ENCODE measurements at regions not wholly inside any gene's neighbourhood (a gene's known extent, or its start where the extent isn't known, plus 50 kb on each side); places are given as distances from the start of the nearest gene placed in this dataset.

DNA sequence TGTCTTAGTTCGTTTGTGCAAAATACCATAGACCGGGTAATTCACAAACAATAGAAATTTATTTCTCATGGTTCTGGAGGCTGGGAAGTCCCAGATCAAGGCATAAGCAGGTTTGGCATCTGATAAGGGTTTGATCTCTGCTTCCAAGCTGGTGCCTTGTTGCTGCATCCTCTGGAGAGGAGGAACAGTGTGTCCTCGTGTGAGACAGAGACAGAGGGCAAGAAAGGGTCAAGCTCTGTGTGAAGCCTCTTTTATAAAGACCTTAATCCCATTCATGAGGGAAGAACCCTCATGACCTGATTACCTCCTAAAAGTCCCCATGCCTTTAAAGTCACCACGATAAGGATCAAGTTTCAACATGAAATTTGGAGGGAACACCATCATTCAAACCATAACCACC lies 55.8 kb upstream of the TANC2 start:
- no peaks in the 10 kb centered on the region for H3K36me3 ChIP-seq (replicated peaks; ENCODE audit: insufficient read depth, low read length)
- no peak overlapping the region for H3K9ac ChIP-seq (ENCODE audit: low read length)
- no peak for DNase-seq
- no peak overlapping the region for H3K4me3 ChIP-seq (ENCODE audit: low read length)
- no peak overlapping the region for H3K4me2 ChIP-seq (ENCODE audit: low read depth, low read length)
- no peak overlapping the region for H2AFZ ChIP-seq (ENCODE audit: low read length)
- no peaks in the 10 kb centered on the region for H4K20me1 ChIP-seq (ENCODE audit: insufficient read depth, low read length)
- no peaks in the 10 kb centered on the region for H3K4me1 ChIP-seq (ENCODE audit: low read length)
- H3K9me2 ChIP-seq (replicated peaks; ENCODE audit: insufficient read depth, low read length), result no peaks in the 10 kb centered on the region
- H3K27me3 ChIP-seq (replicated peaks; ENCODE audit: insufficient read depth, low read length), result no peaks in the 10 kb centered on the region
- H3K27ac ChIP-seq (ENCODE audit: low read length), result no peak overlapping the region
- H3K9me3 ChIP-seq (replicated peaks; ENCODE audit: insufficient read depth, low read length), result no peaks in the 10 kb centered on the region
- no peaks in the 10 kb centered on the region for H3F3A ChIP-seq (ENCODE audit: insufficient read depth, low read length)
- TF ChIP-seq, protein P1, sequence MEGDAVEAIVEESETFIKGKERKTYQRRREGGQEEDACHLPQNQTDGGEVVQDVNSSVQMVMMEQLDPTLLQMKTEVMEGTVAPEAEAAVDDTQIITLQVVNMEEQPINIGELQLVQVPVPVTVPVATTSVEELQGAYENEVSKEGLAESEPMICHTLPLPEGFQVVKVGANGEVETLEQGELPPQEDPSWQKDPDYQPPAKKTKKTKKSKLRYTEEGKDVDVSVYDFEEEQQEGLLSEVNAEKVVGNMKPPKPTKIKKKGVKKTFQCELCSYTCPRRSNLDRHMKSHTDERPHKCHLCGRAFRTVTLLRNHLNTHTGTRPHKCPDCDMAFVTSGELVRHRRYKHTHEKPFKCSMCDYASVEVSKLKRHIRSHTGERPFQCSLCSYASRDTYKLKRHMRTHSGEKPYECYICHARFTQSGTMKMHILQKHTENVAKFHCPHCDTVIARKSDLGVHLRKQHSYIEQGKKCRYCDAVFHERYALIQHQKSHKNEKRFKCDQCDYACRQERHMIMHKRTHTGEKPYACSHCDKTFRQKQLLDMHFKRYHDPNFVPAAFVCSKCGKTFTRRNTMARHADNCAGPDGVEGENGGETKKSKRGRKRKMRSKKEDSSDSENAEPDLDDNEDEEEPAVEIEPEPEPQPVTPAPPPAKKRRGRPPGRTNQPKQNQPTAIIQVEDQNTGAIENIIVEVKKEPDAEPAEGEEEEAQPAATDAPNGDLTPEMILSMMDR (IDR thresholded peaks at IDR 0.05; ENCODE audit: low read length), result no peak
- TF ChIP-seq EZH2phosphoT487 (IDR thresholded peaks at IDR 0.05; ENCODE audit: low read length), result no peak
- no peak for TF ChIP-seq EZH2 (optimal IDR thresholded peaks at IDR 0.05; ENCODE audit: low read depth, low read length)
- no peaks in the 10 kb centered on the region for H3K79me2 ChIP-seq (ENCODE audit: low read length)

DNA sequence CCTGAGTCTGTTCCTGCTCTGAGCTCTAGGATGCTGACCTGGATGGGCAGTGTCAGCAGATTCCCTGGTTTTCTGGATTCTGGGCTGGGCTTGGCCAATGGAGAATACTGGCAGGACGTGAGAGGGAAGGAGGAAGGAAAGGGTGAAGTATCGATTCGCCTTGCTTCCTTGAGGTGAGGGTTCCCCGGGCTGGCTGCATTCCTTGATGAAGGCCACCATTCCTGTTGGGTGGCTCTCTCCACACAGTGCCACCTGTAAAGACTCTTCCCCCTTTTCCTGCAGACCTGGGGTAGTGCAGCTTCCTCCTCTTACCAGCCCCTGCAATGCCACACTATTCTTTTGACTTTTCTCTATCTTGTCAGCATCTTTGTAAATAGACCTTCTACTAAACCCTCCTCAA lies 58.1 kb upstream of the TANC2 start:
- H3K79me2 ChIP-seq (ENCODE audit: low read length), result no peaks in the 10 kb centered on the region
- no peak overlapping the region for H3K4me3 ChIP-seq (ENCODE audit: low read length)
- H3K4me2 ChIP-seq (ENCODE audit: low read depth, low read length), result no peak overlapping the region
- H3K4me1 ChIP-seq (ENCODE audit: low read length), result no peaks in the 10 kb centered on the region
- H3F3A ChIP-seq (ENCODE audit: insufficient read depth, low read length), result no peaks in the 10 kb centered on the region
- DNase-seq, result no peak
- no peak overlapping the region for H2AFZ ChIP-seq (ENCODE audit: low read length)
- H4K20me1 ChIP-seq (ENCODE audit: insufficient read depth, low read length), result no peaks in the 10 kb centered on the region
- H3K9me2 ChIP-seq (replicated peaks; ENCODE audit: insufficient read depth, low read length), result no peaks in the 10 kb centered on the region
- H3K27me3 ChIP-seq (replicated peaks; ENCODE audit: insufficient read depth, low read length), result no peaks in the 10 kb centered on the region
- H3K9ac ChIP-seq (ENCODE audit: low read length), result no peak overlapping the region
- H3K27ac ChIP-seq (ENCODE audit: low read length), result no peak overlapping the region
- H3K36me3 ChIP-seq (replicated peaks; ENCODE audit: insufficient read depth, low read length), result no peaks in the 10 kb centered on the region
- no peaks in the 10 kb centered on the region for H3K9me3 ChIP-seq (replicated peaks; ENCODE audit: insufficient read depth, low read length)
- no peak for TF ChIP-seq EZH2phosphoT487 (IDR thresholded peaks at IDR 0.05; ENCODE audit: low read length)

DNA sequence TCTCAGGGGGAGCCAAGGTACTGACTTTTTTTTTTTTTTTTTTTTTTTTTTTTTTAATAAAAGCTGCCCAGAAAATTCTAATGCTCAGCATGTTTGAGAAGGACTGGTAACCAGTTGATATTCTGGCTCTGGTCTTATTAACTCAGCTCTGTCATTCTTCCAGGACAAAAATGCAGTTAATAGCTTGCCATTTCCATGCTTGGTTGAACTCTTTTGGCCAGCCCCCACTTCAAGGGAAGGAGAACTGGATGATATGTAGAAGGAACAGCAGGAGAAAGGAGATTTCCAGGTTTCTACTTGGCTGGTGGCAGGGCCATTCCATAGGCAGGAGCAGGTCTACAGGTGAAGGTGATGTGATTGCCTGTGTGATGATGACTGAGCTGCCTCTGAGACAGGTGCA lies 59.2 kb upstream of the TANC2 start:
- Histone ChIP-seq H3K4me3 (ENCODE audit: low read length) (no peak overlapping the region), H3K4me1 (ENCODE audit: low read length) (no peaks in the 10 kb centered on the region), H3K27ac (ENCODE audit: low read length) (no peak overlapping the region), H3K9ac (ENCODE audit: low read length) (no peak overlapping the region), H3K9me2 (replicated peaks; ENCODE audit: insufficient read depth, low read length) (no peaks in the 10 kb centered on the region), H3K9me3 (replicated peaks; ENCODE audit: insufficient read depth, low read length) (no peaks in the 10 kb centered on the region), H3K79me2 (ENCODE audit: low read length) (no peaks in the 10 kb centered on the region), H2AFZ (ENCODE audit: low read length) (no peak overlapping the region), H3K4me2 (ENCODE audit: low read depth, low read length) (no peak overlapping the region), H4K20me1 (ENCODE audit: insufficient read depth, low read length) (no peaks in the 10 kb centered on the region), H3F3A (ENCODE audit: insufficient read depth, low read length) (no peaks in the 10 kb centered on the region), H3K36me3 (replicated peaks; ENCODE audit: insufficient read depth, low read length) (no peaks in the 10 kb centered on the region), H3K27me3 (replicated peaks; ENCODE audit: insufficient read depth, low read length) (no peaks in the 10 kb centered on the region)
- DNase-seq, result no peak
- TF ChIP-seq EZH2 (optimal IDR thresholded peaks at IDR 0.05; ENCODE audit: low read depth, low read length) (no peak), EZH2phosphoT487 (IDR thresholded peaks at IDR 0.05; ENCODE audit: low read length) (no peak)
- TF ChIP-seq, protein P1 (IDR thresholded peaks at IDR 0.05; ENCODE audit: low read length), result no peak

DNA sequence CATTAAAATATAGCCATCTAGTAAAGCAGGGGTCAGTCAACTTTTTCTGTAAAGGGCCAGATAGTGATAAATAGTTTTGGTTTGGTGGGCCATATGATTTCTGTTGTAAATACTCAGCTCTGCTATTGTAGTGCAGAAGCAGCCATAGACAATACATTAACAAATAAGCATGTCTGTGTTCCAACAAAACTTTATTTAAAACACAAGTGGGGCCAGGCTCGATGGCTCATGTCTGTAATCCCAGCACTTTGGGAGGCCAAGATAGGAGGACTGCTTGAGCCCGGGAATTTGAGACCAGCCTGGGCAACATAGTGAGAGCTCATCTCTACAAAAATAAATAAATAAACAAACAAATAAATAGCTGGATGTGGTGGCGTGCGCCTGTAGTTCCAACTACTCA lies 60.8 kb upstream of the TANC2 start:
- H3K79me2 ChIP-seq (ENCODE audit: low read length), result no peaks in the 10 kb centered on the region
- no peak overlapping the region for H3K4me3 ChIP-seq (ENCODE audit: low read length)
- no peaks in the 10 kb centered on the region for H3K9me2 ChIP-seq (replicated peaks; ENCODE audit: insufficient read depth, low read length)
- H3K36me3 ChIP-seq (replicated peaks; ENCODE audit: insufficient read depth, low read length), result no peaks in the 10 kb centered on the region
- no peaks in the 10 kb centered on the region for H3K4me1 ChIP-seq (ENCODE audit: low read length)
- no peaks in the 10 kb centered on the region for H3F3A ChIP-seq (ENCODE audit: insufficient read depth, low read length)
- H3K27ac ChIP-seq (ENCODE audit: low read length), result no peak overlapping the region
- TF ChIP-seq, protein P1 (IDR thresholded peaks at IDR 0.05; ENCODE audit: low read length), result no peak
- TF ChIP-seq EZH2 (optimal IDR thresholded peaks at IDR 0.05; ENCODE audit: low read depth, low read length) (no peak), EZH2phosphoT487 (IDR thresholded peaks at IDR 0.05; ENCODE audit: low read length) (no peak)
- no peak overlapping the region for H2AFZ ChIP-seq (ENCODE audit: low read length)
- no peaks in the 10 kb centered on the region for H3K27me3 ChIP-seq (replicated peaks; ENCODE audit: insufficient read depth, low read length)
- H3K9me3 ChIP-seq (replicated peaks; ENCODE audit: insufficient read depth, low read length), result no peaks in the 10 kb centered on the region
- no peaks in the 10 kb centered on the region for H4K20me1 ChIP-seq (ENCODE audit: insufficient read depth, low read length)
- H3K4me2 ChIP-seq (ENCODE audit: low read depth, low read length), result no peak overlapping the region
- no peak overlapping the region for H3K9ac ChIP-seq (ENCODE audit: low read length)
- no peak for DNase-seq

Measured in MM.1S (cell line).